ENCODE measurements at regions not wholly inside any gene's neighbourhood (a gene's known extent, or its start where the extent isn't known, plus 50 kb on each side); places are given as distances from the start of the nearest gene placed in this dataset.

DNA sequence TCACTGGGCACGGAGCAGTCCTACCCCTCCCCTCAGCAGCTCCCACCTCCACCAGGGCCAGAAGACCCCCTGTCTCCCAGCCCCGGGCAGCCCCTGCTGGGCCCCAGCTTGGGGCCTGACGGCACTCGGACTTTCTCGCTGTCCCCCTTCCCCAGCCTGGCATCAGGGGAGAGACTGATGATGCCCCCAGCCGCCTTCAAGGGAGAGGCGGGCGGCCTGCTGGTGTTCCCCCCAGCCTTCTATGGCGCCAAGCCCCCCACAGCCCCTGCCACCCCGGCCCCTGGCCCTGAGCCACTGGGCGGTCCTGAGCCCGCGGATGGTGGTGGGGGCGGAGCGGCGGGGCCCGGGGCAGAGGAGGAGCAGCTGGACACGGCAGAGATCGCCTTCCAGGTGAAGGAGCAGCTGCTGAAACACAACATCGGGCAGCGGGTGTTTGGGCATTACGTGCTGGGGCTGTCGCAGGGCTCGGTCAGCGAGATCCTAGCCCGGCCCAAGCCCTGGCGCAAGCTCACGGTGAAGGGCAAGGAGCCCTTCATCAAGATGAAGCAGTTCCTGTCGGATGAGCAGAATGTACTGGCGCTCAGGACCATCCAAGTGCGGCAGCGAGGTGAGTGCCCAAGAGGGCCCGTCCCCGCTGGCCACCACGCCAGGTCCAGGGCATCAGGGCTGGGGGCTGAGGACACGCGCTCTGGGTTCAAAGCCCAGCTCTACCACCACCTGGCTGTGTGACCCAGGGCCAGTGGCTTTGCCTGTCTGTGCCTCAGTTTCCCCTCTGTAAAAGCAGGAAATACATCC is 58.6 kb downstream of the PHETA1 start:
- no peak overlapping the region for H3K4me3 ChIP-seq
- H3K27ac ChIP-seq, result no peak overlapping the region
- WGBS, 2 donors, result 77 to 82% methylated on average over 24 to 29 of the region's 37 CpGs
- H3K9me3 ChIP-seq, result peaks cover 3 to 16% (median 10%) of the 10 kb centered on the region in 4 donors
- DNase-seq (peak in 1 of 2 donors; percentile 79), ATAC-seq (ENCODE audit: low FRiP score in 2 of 2) (no peak)
- peaks cover 0 to 3% (median 0%) of the 10 kb centered on the region in 4 donors for H3K4me1 ChIP-seq
- no peaks in the 10 kb centered on the region for H3K27me3 ChIP-seq
- TF ChIP-seq POLR2AphosphoS5 (IDR thresholded peaks at IDR 0.05) (no peak), EP300 (IDR thresholded peaks at IDR 0.05) (no peak), POLR2A (IDR thresholded peaks at IDR 0.05) (no peak), CTCF (IDR thresholded peaks at IDR 0.05) (no peak)
- no peaks in the 10 kb centered on the region for H3K36me3 ChIP-seq

DNA sequence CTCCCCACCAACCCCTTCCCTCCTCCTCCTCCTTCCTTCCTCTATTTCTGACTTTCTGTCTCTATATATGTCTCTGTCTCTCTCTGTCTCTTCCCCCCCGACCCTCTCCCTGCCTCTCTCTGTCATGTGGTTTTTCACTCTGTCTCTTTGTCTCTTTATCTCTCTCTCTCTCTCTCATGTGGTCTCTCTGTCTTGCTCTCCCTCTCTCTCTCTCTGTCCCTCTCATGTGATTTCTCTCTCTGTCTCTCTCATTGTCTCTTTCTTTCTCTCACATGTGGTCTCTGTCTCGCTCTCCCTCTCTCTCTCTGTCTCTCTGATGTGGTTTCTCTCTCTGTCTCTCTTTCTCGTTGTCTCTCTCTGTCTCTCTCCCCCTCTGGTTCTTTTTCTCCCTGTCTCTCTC is 59.3 kb downstream of the PHETA1 start:
- 37 to 47% methylated on average over 3 of the region's 3 CpGs for WGBS, 2 donors
- peaks cover 10 to 23% (median 17%) of the 10 kb centered on the region in 4 donors for H3K9me3 ChIP-seq
- H3K27me3 ChIP-seq, result no peaks in the 10 kb centered on the region
- H3K4me3 ChIP-seq, result no peak overlapping the region
- no peak for ATAC-seq (ENCODE audit: low FRiP score in 2 of 2)
- H3K27ac ChIP-seq, result no peak overlapping the region
- no peak for DNase-seq
- H3K4me1 ChIP-seq, result peaks cover 0 to 3% (median 0%) of the 10 kb centered on the region in 4 donors
- TF ChIP-seq POLR2A (IDR thresholded peaks at IDR 0.05) (no peak), EP300 (IDR thresholded peaks at IDR 0.05) (no peak), POLR2AphosphoS5 (IDR thresholded peaks at IDR 0.05) (no peak), CTCF (IDR thresholded peaks at IDR 0.05) (no peak)
- no peaks in the 10 kb centered on the region for H3K36me3 ChIP-seq

DNA sequence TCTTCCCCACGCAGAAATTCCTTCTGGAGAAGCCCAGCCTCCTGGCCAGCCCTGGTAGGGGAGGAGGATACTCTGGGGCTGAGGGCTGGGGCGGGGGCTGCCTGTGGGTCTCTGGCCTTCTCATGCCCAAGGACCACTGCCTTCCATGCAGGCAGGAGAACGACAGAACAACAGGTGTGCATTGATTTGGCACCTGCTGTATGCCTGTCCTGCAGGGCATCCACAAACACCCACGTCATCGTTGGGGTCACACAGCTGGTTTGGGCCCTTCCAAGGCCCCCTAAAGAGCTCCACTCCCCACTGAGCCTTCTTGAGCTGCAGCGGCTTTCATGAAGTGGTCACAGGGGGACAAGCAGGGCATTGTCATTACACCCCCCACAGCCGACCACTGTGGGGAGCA is 60.4 kb downstream of the PHETA1 start:
- Histone ChIP-seq H3K4me1 (no peaks in the 10 kb centered on the region), H3K27me3 (no peaks in the 10 kb centered on the region), H3K4me3 (no peak overlapping the region), H3K27ac (no peak overlapping the region), H3K36me3 (no peaks in the 10 kb centered on the region), H3K9me3 (peaks cover 17 to 34% (median 27%) of the 10 kb centered on the region in 4 donors)
- ATAC-seq (ENCODE audit: low FRiP score in 2 of 2) (no peak), DNase-seq (no peak)
- WGBS, 2 donors, result 65 to 85% methylated on average over 3 to 6 of the region's 7 CpGs
- TF ChIP-seq EP300 (IDR thresholded peaks at IDR 0.05) (no peak), CTCF (IDR thresholded peaks at IDR 0.05) (no peak), POLR2AphosphoS5 (IDR thresholded peaks at IDR 0.05) (no peak), POLR2A (IDR thresholded peaks at IDR 0.05) (no peak)

GRCh38 chr12:111304642-111305071 is 64.2 kb downstream of the PHETA1 start:
- no peak for DNase-seq
- no peak for ATAC-seq (ENCODE audit: low FRiP score in 2 of 2)
- H3K36me3 ChIP-seq, result no peaks in the 10 kb centered on the region
- no peaks in the 10 kb centered on the region for H3K27me3 ChIP-seq
- H3K4me1 ChIP-seq, result no peaks in the 10 kb centered on the region
- no peak overlapping the region for H3K4me3 ChIP-seq
- H3K9me3 ChIP-seq, result peaks cover 17 to 35% (median 27%) of the 10 kb centered on the region in 4 donors
- no peak overlapping the region for H3K27ac ChIP-seq
- WGBS, 2 donors, result 45 to 61% methylated on average over 3 of the region's 3 CpGs
- TF ChIP-seq POLR2A (IDR thresholded peaks at IDR 0.05) (no peak), CTCF (IDR thresholded peaks at IDR 0.05) (peak in 5 of 6 experiments; percentile 13 to 52 (median 38))

- no peak overlapping the region for H3K27ac ChIP-seq
- H3K9me3 ChIP-seq, result peaks cover 17 to 35% (median 27%) of the 10 kb centered on the region in 4 donors
- no peak overlapping the region for H3K4me3 ChIP-seq
- WGBS, 2 donors, result 85 to 96% methylated on average over 3 of the region's 3 CpGs
- ATAC-seq (ENCODE audit: low FRiP score in 2 of 2) (no peak), DNase-seq (no peak)
- TF ChIP-seq EP300 (IDR thresholded peaks at IDR 0.05) (no peak), CTCF (IDR thresholded peaks at IDR 0.05) (no peak), POLR2A (IDR thresholded peaks at IDR 0.05) (no peak), POLR2AphosphoS5 (IDR thresholded peaks at IDR 0.05) (no peak)
- no peaks in the 10 kb centered on the region for H3K27me3 ChIP-seq
- H3K36me3 ChIP-seq, result no peaks in the 10 kb centered on the region
- no peaks in the 10 kb centered on the region for H3K4me1 ChIP-seq
Measured at GRCh38 chr12:111303531-111303930, 65.4 kb downstream of the PHETA1 start.
